ENCODE measurements at regions not wholly inside any gene's neighbourhood (a gene's known extent, or its start where the extent isn't known, plus 50 kb on each side); places are given as distances from the start of the nearest gene placed in this dataset.

DNA sequence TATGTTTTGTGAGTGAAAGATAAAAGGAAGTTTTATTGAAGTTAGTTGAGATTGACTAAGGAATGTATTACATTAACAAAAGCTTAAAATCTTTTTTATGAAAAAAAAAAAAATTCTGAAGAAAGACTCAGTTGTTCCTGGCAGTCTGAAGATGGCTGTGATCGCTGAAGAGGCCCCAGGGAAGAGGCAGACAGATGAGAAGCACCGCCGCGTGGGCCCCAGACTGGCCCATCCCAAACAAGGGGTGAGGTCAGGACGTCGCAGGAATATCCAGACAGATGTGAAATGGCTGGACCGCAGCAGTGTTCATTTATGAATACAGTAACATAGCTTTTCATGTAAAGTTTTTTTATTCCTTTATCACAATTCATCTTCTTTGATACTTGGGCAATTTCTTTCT, 194.2 kb downstream of the TBXT start:
- DNase-seq (no peak), ATAC-seq (no peak)
- intact Hi-C loops (cut with DNase I) = no loop called here

DNA sequence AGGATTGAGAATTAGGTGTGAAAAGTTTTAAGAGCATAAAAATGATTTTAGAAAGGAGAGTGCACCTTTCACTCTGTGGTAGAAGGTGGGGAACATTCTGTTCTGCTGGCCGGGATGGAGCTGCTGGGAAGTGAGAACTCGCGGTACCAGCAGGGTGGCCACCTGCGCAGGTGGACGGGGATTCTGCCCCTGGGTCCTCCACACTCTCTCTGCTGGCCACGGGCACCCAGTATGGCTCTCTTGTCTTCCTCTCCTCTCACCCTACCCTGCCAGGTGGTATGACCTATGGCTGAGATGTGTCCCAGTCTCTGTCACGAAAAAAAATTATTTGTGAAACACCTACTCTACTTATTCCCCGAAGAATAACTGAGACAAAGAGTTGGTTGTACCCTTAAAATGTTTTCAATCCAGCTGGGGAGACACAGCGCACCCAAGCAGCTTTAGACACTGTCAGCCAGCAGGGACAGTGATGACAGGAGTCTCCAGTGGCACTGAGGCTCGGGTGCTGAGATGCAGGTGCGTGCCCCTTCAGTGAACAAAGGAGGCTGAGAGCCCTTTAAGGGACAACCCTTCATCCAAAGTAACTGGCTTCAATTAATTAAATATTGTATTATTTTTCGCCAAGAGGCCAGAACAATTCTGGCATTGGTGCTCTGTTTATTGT, 195.4 kb downstream of the TBXT start:
- ATAC-seq = no peak
- intact Hi-C loops (cut with DNase I) = no loop called here
- no peak for DNase-seq

DNA sequence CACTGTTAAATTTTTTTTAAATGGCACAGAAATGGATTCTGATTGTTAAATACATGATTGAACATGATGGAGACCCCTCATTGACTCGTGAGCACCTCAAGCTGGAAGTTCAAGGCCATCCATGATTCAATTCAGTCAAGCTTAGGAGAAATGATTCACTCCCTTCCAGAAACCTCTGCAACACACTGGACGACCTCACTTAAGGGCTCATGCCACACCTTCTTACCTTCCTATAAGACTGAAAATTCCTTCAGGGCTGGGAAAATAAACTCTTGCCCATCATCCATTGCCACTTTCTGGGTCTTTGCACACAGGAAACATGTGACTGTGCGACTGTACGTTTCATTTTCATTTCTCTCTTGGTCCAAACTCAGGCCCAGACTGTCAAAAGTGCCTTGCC, 196.4 kb downstream of the TBXT start:
- intact Hi-C loops (cut with DNase I) = no loop called here
- DNase-seq (no peak), ATAC-seq (no peak)

- intact Hi-C loops (cut with DNase I) = no loop called here
- DNase-seq (no peak), ATAC-seq (no peak)
Measured at GRCh38 chr6:165970001-165970400, 197.7 kb downstream of the TBXT start.

- intact Hi-C loops (cut with DNase I) = no loop called here
- no peak for ATAC-seq
- DNase-seq = no peak
Measured at GRCh38 chr6:165969184-165969583, 198.5 kb downstream of the TBXT start.

DNA sequence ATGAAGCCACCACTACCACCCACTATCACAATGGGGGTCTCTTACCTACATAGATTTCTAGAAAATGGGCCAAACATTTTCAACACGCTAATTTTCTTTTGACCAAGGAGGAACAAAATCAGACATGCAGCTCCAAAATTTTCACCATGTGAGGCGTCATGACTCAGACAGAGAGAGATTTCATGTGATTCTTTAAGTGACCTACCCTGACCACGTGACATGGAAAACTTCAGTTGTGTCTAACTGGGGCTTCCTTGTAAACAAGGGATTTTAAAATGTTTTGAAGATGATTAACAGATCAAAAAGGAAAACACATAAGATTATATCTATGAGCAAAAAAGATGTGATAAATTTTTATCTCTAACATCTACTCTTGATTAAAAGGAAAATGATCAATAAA, 199.2 kb downstream of the TBXT start:
- intact Hi-C loops (cut with DNase I) = no loop called here
- DNase-seq (no peak), ATAC-seq (no peak)

GRCh38 chr6:165967810-165968407, 199.7 kb downstream of the TBXT start:
- DNase-seq = no peak
- ATAC-seq = no peak
- intact Hi-C loops (cut with DNase I) = no loop called here

GRCh38 chr6:165963750-165964149, 203.9 kb downstream of the TBXT start:
- no peak for ATAC-seq

DNA sequence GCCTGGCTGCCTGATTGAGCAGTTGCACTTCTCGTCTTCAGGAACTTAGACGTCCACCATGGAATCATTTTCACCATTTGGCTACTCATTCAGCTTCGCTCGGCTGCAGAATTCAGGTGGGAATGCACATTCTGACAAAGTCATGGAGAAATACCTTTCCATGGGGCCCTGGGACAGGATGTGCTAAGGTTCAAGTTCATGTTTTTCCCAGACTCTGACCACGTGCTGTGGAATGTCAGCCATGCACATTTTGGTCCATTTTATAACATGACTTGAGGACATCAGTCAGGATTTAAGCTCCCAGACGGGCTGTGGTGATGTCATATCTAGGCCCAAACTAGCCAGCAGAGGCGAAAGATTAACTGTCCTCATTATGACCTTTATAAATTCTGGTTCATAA, 205.3 kb downstream of the TBXT start:
- no peak for ATAC-seq
- intact Hi-C loops (cut with DNase I) = no loop called here
- no peak for DNase-seq

More at GRCh38 chr6:165963750-165964149, 203.9 kb downstream of the TBXT start:
- DNase-seq = no peak
- intact Hi-C loops (cut with DNase I) = no loop called here

DNA sequence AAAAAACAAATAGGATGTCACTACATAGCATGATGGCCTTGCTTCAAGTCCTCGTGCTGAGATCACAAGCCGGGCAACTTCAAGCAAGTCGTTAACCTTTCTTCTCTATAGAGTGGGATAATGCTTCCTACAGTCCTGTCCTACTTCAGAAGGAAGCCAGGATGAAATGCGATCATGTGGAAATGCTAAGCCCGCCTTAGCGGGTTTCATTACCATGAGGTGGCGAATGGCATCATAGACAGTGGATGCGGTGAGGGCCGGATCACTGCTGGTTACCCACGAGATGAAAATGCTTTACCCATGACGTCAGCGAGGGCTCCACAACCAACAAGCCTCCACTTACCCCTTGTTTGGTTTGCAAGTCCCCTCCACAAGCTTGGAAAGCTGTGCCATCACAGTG, 206.4 kb downstream of the TBXT start:
- intact Hi-C loops (cut with DNase I) = no loop called here
- no peak for DNase-seq
- ATAC-seq = no peak

- ATAC-seq (no peak), DNase-seq (no peak)
- intact Hi-C loops (cut with DNase I) = no loop called here
Measured at GRCh38 chr6:165960695-165961094, 207.0 kb downstream of the TBXT start.

DNA sequence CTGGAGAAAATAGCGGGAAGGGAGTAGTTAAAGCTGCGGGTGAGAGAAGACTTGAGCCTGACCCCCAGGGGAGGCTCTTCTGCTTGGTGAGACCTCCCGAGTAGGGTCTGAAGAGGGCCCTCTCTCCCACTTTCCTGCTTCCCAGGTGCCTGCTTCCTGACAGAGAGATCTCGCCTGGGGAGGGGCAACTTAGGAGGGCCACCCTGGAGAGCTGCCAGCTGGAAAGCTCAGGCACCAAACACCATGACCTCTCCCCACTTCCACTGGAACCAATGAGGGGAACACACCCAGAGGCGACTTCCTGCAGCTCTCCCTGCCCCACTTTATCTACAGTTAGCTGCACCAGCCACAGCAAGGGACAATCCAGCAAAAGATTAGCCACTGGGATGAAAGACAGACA, 208.0 kb downstream of the TBXT start:
- intact Hi-C loops (cut with DNase I) = no loop called here
- ATAC-seq (no peak), DNase-seq (no peak)

GRCh38 chr6:165956874-165957273, 210.8 kb downstream of the TBXT start:
- no peak for ATAC-seq
- no peak for DNase-seq

DNA sequence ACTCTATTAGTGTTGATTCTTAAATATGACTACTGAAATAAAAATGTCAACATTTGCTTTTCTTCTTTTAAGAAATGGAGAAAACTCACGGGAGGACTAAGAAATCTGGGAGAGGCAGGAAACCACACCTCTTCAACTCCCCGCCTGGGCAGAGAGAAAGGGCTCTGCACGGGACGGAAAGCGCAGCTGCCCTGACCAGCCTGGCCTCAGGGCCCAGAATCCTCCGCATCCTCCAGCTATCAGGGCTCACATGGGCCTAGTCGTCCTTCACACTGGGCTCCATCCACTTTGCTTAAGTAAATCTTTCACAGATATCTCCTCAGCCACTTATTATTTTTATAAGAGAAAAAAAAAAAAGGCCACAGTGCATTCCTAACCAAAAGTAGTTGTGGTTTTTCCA, 215.1 kb downstream of the TBXT start:
- intact Hi-C loops (cut with DNase I) = no loop called here
- ATAC-seq (no peak), DNase-seq (no peak)

More at GRCh38 chr6:165956874-165957273, 210.8 kb downstream of the TBXT start:
- intact Hi-C loops (cut with DNase I) = no loop called here

- no peak for ATAC-seq
- no peak for DNase-seq
- intact Hi-C loops (cut with DNase I) = no loop called here
Measured at GRCh38 chr6:165950316-165950715, 217.3 kb downstream of the TBXT start.

DNA sequence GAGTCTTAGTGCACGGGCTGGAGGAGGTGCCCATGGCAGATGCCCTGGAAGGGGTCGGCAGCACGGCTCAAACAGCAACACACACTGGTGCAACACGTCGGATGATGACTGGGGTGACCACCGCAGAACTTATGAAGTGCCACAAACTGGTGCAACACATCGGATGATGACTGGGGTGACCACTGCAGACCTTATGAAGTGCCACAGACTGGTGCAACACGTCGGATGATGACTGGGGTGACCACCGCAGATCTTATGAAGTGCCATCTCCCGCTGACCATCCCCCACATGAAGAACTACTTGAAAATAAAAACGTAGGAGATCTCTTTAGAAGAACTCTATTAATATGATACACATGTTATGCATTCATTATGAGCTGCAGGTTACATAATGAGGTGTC, 218.3 kb downstream of the TBXT start:
- intact Hi-C loops (cut with DNase I) = no loop called here
- ATAC-seq (no peak), DNase-seq (no peak)

GRCh38 chr6:165944002-165944466, 223.6 kb downstream of the TBXT start:
- DNase-seq = no peak
- no peak for ATAC-seq
- intact Hi-C loops (cut with DNase I) = no loop called here

DNA sequence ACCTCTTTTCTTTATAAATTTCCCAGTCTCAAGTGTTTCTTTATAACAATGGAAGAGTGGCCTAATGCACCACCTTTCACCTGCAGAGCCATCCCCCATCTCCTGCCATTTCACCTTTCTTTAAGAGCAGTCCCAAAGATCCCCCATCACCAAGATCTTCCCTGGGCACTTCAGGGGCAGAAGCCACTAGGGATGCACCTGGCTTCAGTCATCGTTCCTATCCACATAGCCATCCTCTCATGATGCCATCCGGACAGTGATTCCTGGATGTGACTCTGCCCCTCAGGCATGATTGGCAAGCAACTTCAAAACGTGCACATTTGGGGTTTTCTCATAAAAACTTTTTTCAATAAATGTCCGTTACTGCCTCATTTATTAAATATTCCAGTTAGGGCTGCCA, 225.9 kb downstream of the TBXT start:
- ATAC-seq (no peak), DNase-seq (no peak)
- intact Hi-C loops (cut with DNase I) = no loop called here

- ATAC-seq = no peak
- intact Hi-C loops (cut with DNase I) = no loop called here
- DNase-seq = no peak
Measured at GRCh38 chr6:165941249-165941775, 226.3 kb downstream of the TBXT start.

GRCh38 chr6:165940366-165940765, 227.3 kb downstream of the TBXT start:
- ATAC-seq (no peak), DNase-seq (no peak)
- intact Hi-C loops (cut with DNase I) = no loop called here

Data from left cardiac atrium (tissue), 4 donors.